HG02938 (cell line): ENCODE measurements at regions not wholly inside any gene's neighbourhood (a gene's known extent, or its start where the extent isn't known, plus 50 kb on each side); places are given as distances from the start of the nearest gene placed in this dataset.

ENCODE experiments used
- ATAC-seq: cut with Tn5 transposase; IDR thresholded peaks from one replicate; pipeline ENCODE4 v1.9.1; 2021; ENCODE audit warnings: mild to moderate bottlenecking, moderate library complexity; ENCODE audit not compliant: unreplicated experiment

GRCh38 chr12:97921979-97922722 is 459.5 kb downstream of the RMST start:
- ATAC-seq, result no peak

GRCh38 chr12:97923546-97923945 is 460.9 kb downstream of the RMST start:
- ATAC-seq, result no peak

- no peak for ATAC-seq
Observed at GRCh38 chr12:97924122-97924521, 461.5 kb downstream of the RMST start.

GRCh38 chr12:97927977-97928376 is 465.4 kb downstream of the RMST start:
- no peak for ATAC-seq

- ATAC-seq, result no peak
Observed at GRCh38 chr12:97936165-97936564, 473.6 kb downstream of the RMST start.

- no peak for ATAC-seq
Observed at GRCh38 chr12:97938031-97938430, 475.4 kb downstream of the RMST start.

- no peak for ATAC-seq
Observed at GRCh38 chr12:97939156-97939555, 476.6 kb downstream of the RMST start.

GRCh38 chr12:97940105-97940504 is 477.5 kb downstream of the RMST start:
- no peak for ATAC-seq

- no peak for ATAC-seq
Observed at GRCh38 chr12:97940629-97941028, 478.0 kb downstream of the RMST start.

GRCh38 chr12:97941686-97942354 is 479.2 kb downstream of the RMST start:
- no peak for ATAC-seq

- ATAC-seq, result no peak
Observed at GRCh38 chr12:97943359-97943758, 480.8 kb downstream of the RMST start.

GRCh38 chr12:97944576-97944975 is 482.0 kb downstream of the RMST start:
- no peak for ATAC-seq

- no peak for ATAC-seq
Observed at GRCh38 chr12:97946701-97947100, 484.1 kb downstream of the RMST start.

GRCh38 chr12:97948591-97948990 is 486.0 kb downstream of the RMST start:
- ATAC-seq, result no peak

- no peak for ATAC-seq
Observed at GRCh38 chr12:97951239-97951638, 488.6 kb downstream of the RMST start.

- no peak for ATAC-seq
Observed at GRCh38 chr12:97951717-97952116, 489.1 kb downstream of the RMST start.

GRCh38 chr12:97957109-97957508 is 494.5 kb downstream of the RMST start:
- no peak for ATAC-seq

- ATAC-seq, result no peak
Observed at GRCh38 chr12:97960225-97960624, 497.6 kb downstream of the RMST start.

GRCh38 chr12:97960741-97961608 is 498.4 kb downstream of the RMST start:
- peak; percentile 93 for ATAC-seq

GRCh38 chr12:97967831-97968230 is 505.2 kb downstream of the RMST start:
- no peak for ATAC-seq

- no peak for ATAC-seq
Observed at GRCh38 chr12:97968641-97969197, 506.1 kb downstream of the RMST start.
